ENCODE measurements at regions not wholly inside any gene's neighbourhood (a gene's known extent, or its start where the extent isn't known, plus 50 kb on each side); places are given as distances from the start of the nearest gene placed in this dataset.

GRCh38 chr13:67772807-67773453 lies 542.8 kb upstream of the PCDH9 start:
- no peaks in the 10 kb centered on the region for H3K27me3 Mint-ChIP-seq (ENCODE audit: low read depth)
- H3K4me3 Mint-ChIP-seq: no peak overlapping the region
- no peaks in the 10 kb centered on the region for H3K36me3 Mint-ChIP-seq (ENCODE audit: low read depth)
- no peaks in the 10 kb centered on the region for H3K4me1 Mint-ChIP-seq
- H3K27ac Mint-ChIP-seq: no peak overlapping the region
- TF ChIP-seq CTCF (IDR thresholded peaks at IDR 0.05; ENCODE audit: unreplicated experiment in 3 of 3): no peak
- no peaks in the 10 kb centered on the region for H3K9me3 Mint-ChIP-seq

GRCh38 chr13:67771106-67771505 lies 541.0 kb upstream of the PCDH9 start:
- Mint-ChIP-seq H3K27me3 (ENCODE audit: low read depth) (no peaks in the 10 kb centered on the region), H3K36me3 (ENCODE audit: low read depth) (no peaks in the 10 kb centered on the region), H3K9me3 (no peaks in the 10 kb centered on the region)

GRCh38 chr13:67769987-67770341 lies 539.8 kb upstream of the PCDH9 start:
- H3K4me3 Mint-ChIP-seq: no peak overlapping the region
- H3K9me3 Mint-ChIP-seq: no peaks in the 10 kb centered on the region
- H3K4me1 Mint-ChIP-seq: no peaks in the 10 kb centered on the region
- H3K27ac Mint-ChIP-seq: no peak overlapping the region
- TF ChIP-seq CTCF (IDR thresholded peaks at IDR 0.05; ENCODE audit: unreplicated experiment in 3 of 3): no peak
- no peaks in the 10 kb centered on the region for H3K36me3 Mint-ChIP-seq (ENCODE audit: low read depth)
- no peaks in the 10 kb centered on the region for H3K27me3 Mint-ChIP-seq (ENCODE audit: low read depth)

More at GRCh38 chr13:67771106-67771505, 541.0 kb upstream of the PCDH9 start:
- Mint-ChIP-seq H3K4me3 (no peak overlapping the region), H3K4me1 (no peaks in the 10 kb centered on the region), H3K27ac (peak overlapping the region in 1 of 3 experiments; percentile 14)
- TF ChIP-seq CTCF (IDR thresholded peaks at IDR 0.05; ENCODE audit: unreplicated experiment in 3 of 3): no peak

- Mint-ChIP-seq H3K4me3 (no peak overlapping the region), H3K9me3 (no peaks in the 10 kb centered on the region), H3K27ac (no peak overlapping the region), H3K4me1 (no peaks in the 10 kb centered on the region), H3K36me3 (ENCODE audit: low read depth) (no peaks in the 10 kb centered on the region), H3K27me3 (ENCODE audit: low read depth) (no peaks in the 10 kb centered on the region)
- no peak for TF ChIP-seq CTCF (IDR thresholded peaks at IDR 0.05; ENCODE audit: unreplicated experiment in 3 of 3)
These were observed 539.2 kb upstream of the PCDH9 start for GRCh38 chr13:67769063-67769986.

- Mint-ChIP-seq H3K27ac (no peak overlapping the region), H3K4me3 (no peak overlapping the region), H3K36me3 (ENCODE audit: low read depth) (no peaks in the 10 kb centered on the region), H3K9me3 (no peaks in the 10 kb centered on the region), H3K4me1 (no peaks in the 10 kb centered on the region), H3K27me3 (ENCODE audit: low read depth) (no peaks in the 10 kb centered on the region)
- no peak for TF ChIP-seq CTCF (IDR thresholded peaks at IDR 0.05; ENCODE audit: unreplicated experiment in 3 of 3)
These were observed 533.8 kb upstream of the PCDH9 start for GRCh38 chr13:67763984-67764383.

All from nephron (organoid).